H9 (cell line): ENCODE measurements at regions not wholly inside any gene's neighbourhood (a gene's known extent, or its start where the extent isn't known, plus 50 kb on each side); places are given as distances from the start of the nearest gene placed in this dataset.

Experiments used
- DNase-seq: peaks from one replicate; pipeline ENCODE4 v3.0.0-alpha.2; 2017
- H2AFZ ChIP-seq: one replicate; pipeline ENCODE4 v1.6.1; 2013; ENCODE audit warnings: mild to moderate bottlenecking, low read length, control low read depth, moderate library complexity
- H2AK5ac ChIP-seq: 2 replicates; pipeline ENCODE4 v1.6.1; 2013; ENCODE audit warnings: low read length, control low read depth, mixed read lengths; ENCODE audit not compliant: insufficient read length
- H2BK120ac ChIP-seq: one replicate; pipeline ENCODE4 v1.6.1; 2013; ENCODE audit warnings: low read depth, mild to moderate bottlenecking, low read length, control low read depth, inconsistent platforms; ENCODE audit not compliant: poor library complexity, severe bottlenecking
- H2BK12ac ChIP-seq: 2 replicates; pipeline ENCODE4 v1.6.1; 2013; ENCODE audit warnings: low read length, control low read depth, mixed read lengths, low read depth; ENCODE audit not compliant: insufficient read length
- H2BK15ac ChIP-seq: 2 replicates; pipeline ENCODE4 v1.6.1; 2013; ENCODE audit warnings: low read depth, low read length, control low read depth
- H2BK20ac ChIP-seq: one replicate; pipeline ENCODE4 v1.6.1; 2013; ENCODE audit warnings: low read depth, mild to moderate bottlenecking, low read length, control low read depth, inconsistent platforms; ENCODE audit not compliant: poor library complexity, severe bottlenecking
- H2BK5ac ChIP-seq: 2 replicates; pipeline ENCODE4 v1.6.1; 2013; ENCODE audit warnings: low read length, control low read depth, mixed read lengths; ENCODE audit not compliant: insufficient read length
- H3K14ac ChIP-seq: 2 replicates; pipeline ENCODE4 v1.6.1; 2013; ENCODE audit warnings: low read length, control low read depth; ENCODE audit not compliant: insufficient read depth
- H3K18ac ChIP-seq: 2 replicates; pipeline ENCODE4 v1.6.1; 2013; ENCODE audit warnings: low read depth, mild to moderate bottlenecking, mixed read lengths, low read length, control low read depth; ENCODE audit not compliant: insufficient read length
- H3K23ac ChIP-seq: 2 replicates; pipeline ENCODE4 v1.6.1; 2013; ENCODE audit warnings: low read length, control low read depth, mixed read lengths, low read depth; ENCODE audit not compliant: insufficient read length
- H3K23me2 ChIP-seq: 2 replicates; pipeline ENCODE4 v1.6.1; 2013; ENCODE audit warnings: low read depth, mild to moderate bottlenecking, mixed read lengths, low read length, control low read depth; ENCODE audit not compliant: insufficient read length, poor library complexity, severe bottlenecking
- H3K27ac ChIP-seq: 2 replicates; pipeline ENCODE4 v1.5.1; 2013; ENCODE audit warnings: low read length, control low read depth, mixed read lengths, low read depth; ENCODE audit not compliant: insufficient read length
- H3K27me3 ChIP-seq: 2 replicates; pipeline ENCODE4 v1.6.1; 2013; ENCODE audit warnings: low read length, control low read depth, inconsistent platforms; ENCODE audit not compliant: insufficient read depth
- H3K4ac ChIP-seq: 2 replicates; pipeline ENCODE4 v1.6.1; 2013; ENCODE audit warnings: low read depth, mild to moderate bottlenecking, control low read depth, inconsistent platforms, low read length, moderate library complexity
- H3K4me1 ChIP-seq: 2 replicates; pipeline ENCODE4 v1.6.1; 2013; ENCODE audit warnings: low read length, control low read depth, inconsistent platforms; ENCODE audit not compliant: insufficient read depth
- H3K4me2 ChIP-seq: 2 replicates; pipeline ENCODE4 v1.6.1; 2013; ENCODE audit warnings: low read length, control low read depth, mixed read lengths; ENCODE audit not compliant: insufficient read length, insufficient read depth
- H3K56ac ChIP-seq: 2 replicates; pipeline ENCODE4 v1.6.1; 2013; ENCODE audit warnings: low read depth, mild to moderate bottlenecking, mixed read lengths, low read length, control low read depth; ENCODE audit not compliant: insufficient read length
- H3K79me1 ChIP-seq: 2 replicates; pipeline ENCODE4 v1.6.1; 2013; ENCODE audit warnings: low read depth, mild to moderate bottlenecking, moderate library complexity, low read length, control low read depth, inconsistent platforms; ENCODE audit not compliant: insufficient read depth, poor library complexity, severe bottlenecking
- H3K79me2 ChIP-seq: 2 replicates; pipeline ENCODE4 v1.6.1; 2013; ENCODE audit warnings: low read length, control low read depth, inconsistent platforms; ENCODE audit not compliant: insufficient read depth
- H3K9ac ChIP-seq: 2 replicates; pipeline ENCODE4 v1.6.1; 2013; ENCODE audit warnings: low read length, control low read depth, mixed read lengths; ENCODE audit not compliant: insufficient read length; ENCODE audit errors: extremely low read depth
- H3K9me3 ChIP-seq: one replicate; pipeline ENCODE4 v1.6.1; 2013; ENCODE audit warnings: low read depth, low read length, inconsistent platforms; ENCODE audit not compliant: control insufficient read depth
- H3T11ph ChIP-seq: one replicate; pipeline ENCODE4 v1.6.1; 2013; ENCODE audit warnings: mild to moderate bottlenecking, low read length, control low read depth, inconsistent platforms
- H4K20me1 ChIP-seq: one replicate; pipeline ENCODE4 v1.6.1; 2013; ENCODE audit not compliant: control insufficient read depth, insufficient read length, insufficient read depth
- H4K5ac ChIP-seq: 2 replicates; pipeline ENCODE4 v1.6.1; 2013; ENCODE audit warnings: low read depth, mild to moderate bottlenecking, mixed read lengths, low read length, control low read depth; ENCODE audit not compliant: insufficient read length
- H4K8ac ChIP-seq: replicated peaks from 2 replicates; pipeline ENCODE4 v1.6.1; 2013; ENCODE audit warnings: low read length, control low read depth, mixed read lengths, low read depth; ENCODE audit not compliant: insufficient read length
- H4K91ac ChIP-seq: 2 replicates; pipeline ENCODE4 v1.6.1; 2013; ENCODE audit warnings: low read depth, mild to moderate bottlenecking, moderate library complexity, mixed read lengths, low read length, control low read depth; ENCODE audit not compliant: insufficient read length
- H3K27ac Mint-ChIP-seq, 3 experiments: 2 replicates in 2 of 3; 3 replicates in 1 of 3; pipeline ENCODE4 v1.8.0; 2020 to 2021; ENCODE audit warnings: mixed read lengths in 3 of 3, mild to moderate bottlenecking in 1 of 3, moderate library complexity in 1 of 3
- H3K27me3 Mint-ChIP-seq: 2 replicates; pipeline ENCODE4 v1.8.0; 2021; ENCODE audit warnings: low read depth, mild to moderate bottlenecking, moderate library complexity, mixed read lengths
- H3K36me3 Mint-ChIP-seq, 3 experiments: 2 replicates in 2 of 3; 3 replicates in 1 of 3; pipeline ENCODE4 v1.8.0; 2020 to 2021; ENCODE audit warnings: low read depth in 3 of 3, mixed read lengths in 3 of 3; ENCODE audit not compliant: insufficient read depth in 1 of 3
- H3K4me1 Mint-ChIP-seq, 2 experiments: 2 replicates each; pipeline ENCODE4 v1.8.0; 2020; ENCODE audit warnings: mixed read lengths in 2 of 2
- H3K4me3 Mint-ChIP-seq, 2 experiments: 2 replicates in 1 of 2; 3 replicates in 1 of 2; pipeline ENCODE4 v1.8.0; 2020 to 2021; ENCODE audit warnings: mild to moderate bottlenecking in 2 of 2, mixed read lengths in 2 of 2, moderate library complexity in 1 of 2
- H3K9me3 Mint-ChIP-seq, 2 experiments: 2 replicates in 1 of 2; 3 replicates in 1 of 2; pipeline ENCODE4 v1.8.0; 2020; ENCODE audit warnings: mild to moderate bottlenecking in 2 of 2, mixed read lengths in 2 of 2, moderate library complexity in 1 of 2
- WGBS: extraction: QIAGEN DNeasy Blood & Tissue Kit; methylation state at CpG from one replicate; pipeline ENCODE4 v1.1.7; 2013; ENCODE audit warnings: missing lambda C conversion rate, low lambda C conversion rate, mixed read lengths; ENCODE audit not compliant: insufficient read length; ENCODE audit errors: extremely low coverage; 5-methylcytosine and 5-hydroxymethylcytosine counted together
- TF ChIP-seq, protein P1 (sequence below): fragments of 200-600 bp; sonication (generic); conservative IDR thresholded peaks from 3 replicates; pipeline ENCODE4 v1.8.0; 2021; ENCODE audit warnings: antibody characterized with exemption, mild to moderate bottlenecking

DNA sequence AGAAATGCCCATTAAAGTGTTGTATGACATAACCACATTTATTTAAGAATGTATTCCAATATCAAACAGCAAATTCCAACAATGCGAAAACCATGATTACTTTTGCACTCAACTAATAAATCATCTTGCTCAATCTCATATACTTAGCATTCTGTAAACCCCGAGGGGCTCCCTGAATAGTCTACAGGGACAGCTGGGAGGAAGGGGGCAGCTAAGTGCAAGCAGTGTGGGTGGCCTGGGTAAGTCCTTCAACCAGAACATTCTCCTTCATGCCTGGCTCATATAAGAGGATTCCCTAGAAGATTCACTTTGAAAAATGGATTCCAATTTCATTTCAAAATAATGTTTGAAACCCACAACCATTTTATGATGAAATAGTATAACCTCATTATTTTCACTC lies 355.5 kb downstream of the CDC14C start:
- Histone ChIP-seq H4K20me1 (no peaks in the 10 kb centered on the region), H3K9ac (no peak overlapping the region), H2BK120ac (no peak overlapping the region), H2AK5ac (no peak overlapping the region), H3K18ac (no peak overlapping the region), H3K79me2 (no peaks in the 10 kb centered on the region), H2AFZ (no peak overlapping the region), H3K4ac (no peak overlapping the region), H3K4me2 (no peak overlapping the region), H2BK15ac (no peak overlapping the region), H2BK20ac (no peak overlapping the region), H3K9me3 (no peaks in the 10 kb centered on the region), H2BK5ac (no peak overlapping the region), H2BK12ac (no peak overlapping the region), H4K8ac (no peak overlapping the region), H3K4me1 (peaks cover 5% of the 10 kb centered on the region), H3K27ac (no peak overlapping the region), H3K27me3 (no peaks in the 10 kb centered on the region), H3K14ac (no peak overlapping the region), H3K23ac (no peak overlapping the region), H4K91ac (no peak overlapping the region), H4K5ac (no peak overlapping the region), H3K23me2 (no peaks in the 10 kb centered on the region), H3K79me1 (no peaks in the 10 kb centered on the region), H3K56ac (no peak overlapping the region), H3T11ph (no peak overlapping the region)
- no CpG with 5 or more reads among the region's 2 CpGs for WGBS
- Mint-ChIP-seq H3K36me3 (0 out of 7 replicates have a peak, but pooled peaks cover 0 to under 1% (median 0%) of the 10 kb centered on the region in 3 experiments), H3K27ac (no peak overlapping the region), H3K27me3 (no peaks in the 10 kb centered on the region), H3K4me3 (no peak overlapping the region), H3K9me3 (no peaks in the 10 kb centered on the region), H3K4me1 (peaks cover 17% of the 10 kb centered on the region in 2 experiments)
- no peak for DNase-seq
- TF ChIP-seq, protein P1, sequence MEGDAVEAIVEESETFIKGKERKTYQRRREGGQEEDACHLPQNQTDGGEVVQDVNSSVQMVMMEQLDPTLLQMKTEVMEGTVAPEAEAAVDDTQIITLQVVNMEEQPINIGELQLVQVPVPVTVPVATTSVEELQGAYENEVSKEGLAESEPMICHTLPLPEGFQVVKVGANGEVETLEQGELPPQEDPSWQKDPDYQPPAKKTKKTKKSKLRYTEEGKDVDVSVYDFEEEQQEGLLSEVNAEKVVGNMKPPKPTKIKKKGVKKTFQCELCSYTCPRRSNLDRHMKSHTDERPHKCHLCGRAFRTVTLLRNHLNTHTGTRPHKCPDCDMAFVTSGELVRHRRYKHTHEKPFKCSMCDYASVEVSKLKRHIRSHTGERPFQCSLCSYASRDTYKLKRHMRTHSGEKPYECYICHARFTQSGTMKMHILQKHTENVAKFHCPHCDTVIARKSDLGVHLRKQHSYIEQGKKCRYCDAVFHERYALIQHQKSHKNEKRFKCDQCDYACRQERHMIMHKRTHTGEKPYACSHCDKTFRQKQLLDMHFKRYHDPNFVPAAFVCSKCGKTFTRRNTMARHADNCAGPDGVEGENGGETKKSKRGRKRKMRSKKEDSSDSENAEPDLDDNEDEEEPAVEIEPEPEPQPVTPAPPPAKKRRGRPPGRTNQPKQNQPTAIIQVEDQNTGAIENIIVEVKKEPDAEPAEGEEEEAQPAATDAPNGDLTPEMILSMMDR, result no peak
